ENCODE measurements at regions not wholly inside any gene's neighbourhood (a gene's known extent, or its start where the extent isn't known, plus 50 kb on each side); places are given as distances from the start of the nearest gene placed in this dataset.

DNA sequence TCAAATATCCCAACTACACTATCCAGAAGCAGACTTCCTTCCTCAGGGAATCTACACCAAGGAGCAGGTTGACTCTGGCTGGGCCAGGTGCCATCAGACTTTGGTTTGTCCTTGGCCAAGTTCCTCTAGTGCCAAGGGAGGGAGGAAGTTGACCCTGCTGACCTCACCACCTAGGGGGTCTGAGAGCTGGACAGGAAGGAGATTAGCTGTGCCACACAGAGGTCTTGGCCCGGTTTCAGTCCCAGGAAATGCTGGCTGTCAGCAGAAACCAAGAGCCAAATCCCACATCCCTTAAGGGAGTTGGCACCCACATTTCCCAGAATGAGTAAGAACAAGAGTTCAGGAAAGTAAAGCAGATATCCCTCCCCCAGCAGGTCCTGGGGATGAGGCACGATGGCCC is 178.2 kb downstream of the SALL1 start:
- peaks cover 20% of the 10 kb centered on the region for H3K9me3 Mint-ChIP-seq
- TF ChIP-seq, protein P1, sequence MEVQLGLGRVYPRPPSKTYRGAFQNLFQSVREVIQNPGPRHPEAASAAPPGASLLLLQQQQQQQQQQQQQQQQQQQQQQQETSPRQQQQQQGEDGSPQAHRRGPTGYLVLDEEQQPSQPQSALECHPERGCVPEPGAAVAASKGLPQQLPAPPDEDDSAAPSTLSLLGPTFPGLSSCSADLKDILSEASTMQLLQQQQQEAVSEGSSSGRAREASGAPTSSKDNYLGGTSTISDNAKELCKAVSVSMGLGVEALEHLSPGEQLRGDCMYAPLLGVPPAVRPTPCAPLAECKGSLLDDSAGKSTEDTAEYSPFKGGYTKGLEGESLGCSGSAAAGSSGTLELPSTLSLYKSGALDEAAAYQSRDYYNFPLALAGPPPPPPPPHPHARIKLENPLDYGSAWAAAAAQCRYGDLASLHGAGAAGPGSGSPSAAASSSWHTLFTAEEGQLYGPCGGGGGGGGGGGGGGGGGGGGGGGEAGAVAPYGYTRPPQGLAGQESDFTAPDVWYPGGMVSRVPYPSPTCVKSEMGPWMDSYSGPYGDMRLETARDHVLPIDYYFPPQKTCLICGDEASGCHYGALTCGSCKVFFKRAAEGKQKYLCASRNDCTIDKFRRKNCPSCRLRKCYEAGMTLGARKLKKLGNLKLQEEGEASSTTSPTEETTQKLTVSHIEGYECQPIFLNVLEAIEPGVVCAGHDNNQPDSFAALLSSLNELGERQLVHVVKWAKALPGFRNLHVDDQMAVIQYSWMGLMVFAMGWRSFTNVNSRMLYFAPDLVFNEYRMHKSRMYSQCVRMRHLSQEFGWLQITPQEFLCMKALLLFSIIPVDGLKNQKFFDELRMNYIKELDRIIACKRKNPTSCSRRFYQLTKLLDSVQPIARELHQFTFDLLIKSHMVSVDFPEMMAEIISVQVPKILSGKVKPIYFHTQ (CRISPR knock-in tag; IDR thresholded peaks at IDR 0.05) = no peak
- TF ChIP-seq KAT7 (CRISPR knock-in tag; IDR thresholded peaks at IDR 0.05; ENCODE audit: borderline replicate concordance) (no peak), ZNF263 (CRISPR knock-in tag; IDR thresholded peaks at IDR 0.05; ENCODE audit: low read depth) (no peak), PRRX2 (CRISPR knock-in tag; IDR thresholded peaks at IDR 0.05) (no peak), MYBL2 (CRISPR knock-in tag; IDR thresholded peaks at IDR 0.05) (no peak)
- TF ChIP-seq, protein P2, sequence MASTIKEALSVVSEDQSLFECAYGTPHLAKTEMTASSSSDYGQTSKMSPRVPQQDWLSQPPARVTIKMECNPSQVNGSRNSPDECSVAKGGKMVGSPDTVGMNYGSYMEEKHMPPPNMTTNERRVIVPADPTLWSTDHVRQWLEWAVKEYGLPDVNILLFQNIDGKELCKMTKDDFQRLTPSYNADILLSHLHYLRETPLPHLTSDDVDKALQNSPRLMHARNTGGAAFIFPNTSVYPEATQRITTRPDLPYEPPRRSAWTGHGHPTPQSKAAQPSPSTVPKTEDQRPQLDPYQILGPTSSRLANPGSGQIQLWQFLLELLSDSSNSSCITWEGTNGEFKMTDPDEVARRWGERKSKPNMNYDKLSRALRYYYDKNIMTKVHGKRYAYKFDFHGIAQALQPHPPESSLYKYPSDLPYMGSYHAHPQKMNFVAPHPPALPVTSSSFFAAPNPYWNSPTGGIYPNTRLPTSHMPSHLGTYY (CRISPR knock-in tag; IDR thresholded peaks at IDR 0.05) = no peak
- TF ChIP-seq, protein P3, sequence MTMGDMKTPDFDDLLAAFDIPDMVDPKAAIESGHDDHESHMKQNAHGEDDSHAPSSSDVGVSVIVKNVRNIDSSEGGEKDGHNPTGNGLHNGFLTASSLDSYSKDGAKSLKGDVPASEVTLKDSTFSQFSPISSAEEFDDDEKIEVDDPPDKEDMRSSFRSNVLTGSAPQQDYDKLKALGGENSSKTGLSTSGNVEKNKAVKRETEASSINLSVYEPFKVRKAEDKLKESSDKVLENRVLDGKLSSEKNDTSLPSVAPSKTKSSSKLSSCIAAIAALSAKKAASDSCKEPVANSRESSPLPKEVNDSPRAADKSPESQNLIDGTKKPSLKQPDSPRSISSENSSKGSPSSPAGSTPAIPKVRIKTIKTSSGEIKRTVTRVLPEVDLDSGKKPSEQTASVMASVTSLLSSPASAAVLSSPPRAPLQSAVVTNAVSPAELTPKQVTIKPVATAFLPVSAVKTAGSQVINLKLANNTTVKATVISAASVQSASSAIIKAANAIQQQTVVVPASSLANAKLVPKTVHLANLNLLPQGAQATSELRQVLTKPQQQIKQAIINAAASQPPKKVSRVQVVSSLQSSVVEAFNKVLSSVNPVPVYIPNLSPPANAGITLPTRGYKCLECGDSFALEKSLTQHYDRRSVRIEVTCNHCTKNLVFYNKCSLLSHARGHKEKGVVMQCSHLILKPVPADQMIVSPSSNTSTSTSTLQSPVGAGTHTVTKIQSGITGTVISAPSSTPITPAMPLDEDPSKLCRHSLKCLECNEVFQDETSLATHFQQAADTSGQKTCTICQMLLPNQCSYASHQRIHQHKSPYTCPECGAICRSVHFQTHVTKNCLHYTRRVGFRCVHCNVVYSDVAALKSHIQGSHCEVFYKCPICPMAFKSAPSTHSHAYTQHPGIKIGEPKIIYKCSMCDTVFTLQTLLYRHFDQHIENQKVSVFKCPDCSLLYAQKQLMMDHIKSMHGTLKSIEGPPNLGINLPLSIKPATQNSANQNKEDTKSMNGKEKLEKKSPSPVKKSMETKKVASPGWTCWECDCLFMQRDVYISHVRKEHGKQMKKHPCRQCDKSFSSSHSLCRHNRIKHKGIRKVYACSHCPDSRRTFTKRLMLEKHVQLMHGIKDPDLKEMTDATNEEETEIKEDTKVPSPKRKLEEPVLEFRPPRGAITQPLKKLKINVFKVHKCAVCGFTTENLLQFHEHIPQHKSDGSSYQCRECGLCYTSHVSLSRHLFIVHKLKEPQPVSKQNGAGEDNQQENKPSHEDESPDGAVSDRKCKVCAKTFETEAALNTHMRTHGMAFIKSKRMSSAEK (CRISPR knock-in tag; IDR thresholded peaks at IDR 0.05; ENCODE audit: borderline replicate concordance) = no peak
- TF ChIP-seq, protein P4, sequence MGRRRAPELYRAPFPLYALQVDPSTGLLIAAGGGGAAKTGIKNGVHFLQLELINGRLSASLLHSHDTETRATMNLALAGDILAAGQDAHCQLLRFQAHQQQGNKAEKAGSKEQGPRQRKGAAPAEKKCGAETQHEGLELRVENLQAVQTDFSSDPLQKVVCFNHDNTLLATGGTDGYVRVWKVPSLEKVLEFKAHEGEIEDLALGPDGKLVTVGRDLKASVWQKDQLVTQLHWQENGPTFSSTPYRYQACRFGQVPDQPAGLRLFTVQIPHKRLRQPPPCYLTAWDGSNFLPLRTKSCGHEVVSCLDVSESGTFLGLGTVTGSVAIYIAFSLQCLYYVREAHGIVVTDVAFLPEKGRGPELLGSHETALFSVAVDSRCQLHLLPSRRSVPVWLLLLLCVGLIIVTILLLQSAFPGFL (CRISPR knock-in tag; IDR thresholded peaks at IDR 0.05; ENCODE audit: borderline replicate concordance) = no peak
- TF ChIP-seq, protein P5, sequence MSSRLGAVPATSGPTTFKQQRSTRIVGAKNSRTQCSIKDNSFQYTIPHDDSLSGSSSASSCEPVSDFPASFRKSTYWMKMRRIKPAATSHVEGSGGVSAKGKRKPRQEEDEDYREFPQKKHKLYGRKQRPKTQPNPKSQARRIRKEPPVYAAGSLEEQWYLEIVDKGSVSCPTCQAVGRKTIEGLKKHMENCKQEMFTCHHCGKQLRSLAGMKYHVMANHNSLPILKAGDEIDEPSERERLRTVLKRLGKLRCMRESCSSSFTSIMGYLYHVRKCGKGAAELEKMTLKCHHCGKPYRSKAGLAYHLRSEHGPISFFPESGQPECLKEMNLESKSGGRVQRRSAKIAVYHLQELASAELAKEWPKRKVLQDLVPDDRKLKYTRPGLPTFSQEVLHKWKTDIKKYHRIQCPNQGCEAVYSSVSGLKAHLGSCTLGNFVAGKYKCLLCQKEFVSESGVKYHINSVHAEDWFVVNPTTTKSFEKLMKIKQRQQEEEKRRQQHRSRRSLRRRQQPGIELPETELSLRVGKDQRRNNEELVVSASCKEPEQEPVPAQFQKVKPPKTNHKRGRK (CRISPR knock-in tag; IDR thresholded peaks at IDR 0.05; ENCODE audit: borderline replicate concordance) = no peak
- TF ChIP-seq, protein P6, sequence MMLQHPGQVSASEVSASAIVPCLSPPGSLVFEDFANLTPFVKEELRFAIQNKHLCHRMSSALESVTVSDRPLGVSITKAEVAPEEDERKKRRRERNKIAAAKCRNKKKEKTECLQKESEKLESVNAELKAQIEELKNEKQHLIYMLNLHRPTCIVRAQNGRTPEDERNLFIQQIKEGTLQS (CRISPR knock-in tag; conservative IDR thresholded peaks at IDR 0.05) = no peak
- POLR2A ChIA-PET = no interaction called here

DNA sequence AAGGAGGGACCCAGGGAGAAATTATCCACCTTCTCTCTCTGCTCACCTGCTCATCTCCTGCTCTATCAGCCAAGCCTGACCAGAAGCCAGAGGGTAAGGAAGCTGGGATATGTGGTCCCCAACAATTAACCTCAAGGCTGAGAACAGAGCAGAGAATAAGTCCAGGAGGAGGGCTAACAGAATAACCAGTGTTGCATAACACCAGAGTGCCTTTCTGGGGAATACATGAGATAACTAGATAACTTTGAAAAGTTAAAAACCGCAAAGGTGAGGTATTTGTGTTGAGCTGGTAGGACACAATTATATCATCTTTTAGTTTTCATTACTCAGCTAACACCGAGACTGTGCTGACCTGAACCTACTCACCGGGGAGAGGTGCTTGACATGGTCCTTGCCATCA is 180.8 kb downstream of the SALL1 start:
- peaks cover 20% of the 10 kb centered on the region for H3K9me3 Mint-ChIP-seq
- no peak for DNase-seq (ENCODE audit: low spot score)
- CTCF ChIA-PET = interaction anchor here (1.3 kb wide), 1 partner anchor 10 kb away, joined by 3 read pairs; no protein-coding TSS in a partner anchor
- H3K4me1 Mint-ChIP-seq = no peaks in the 10 kb centered on the region
- ATAC-seq = no peak
- peaks cover 7% of the 10 kb centered on the region for H3K36me3 Mint-ChIP-seq
- no peak overlapping the region for H3K27ac Mint-ChIP-seq
- no peak overlapping the region for H3K4me3 Mint-ChIP-seq
- POLR2A ChIA-PET = no interaction called here
- no peak for TF ChIP-seq TEAD4 (CRISPR knock-in tag; IDR thresholded peaks at IDR 0.05)
- TF ChIP-seq NFATC4 (CRISPR knock-in tag; IDR thresholded peaks at IDR 0.05) = no peak
- no peak for TF ChIP-seq ZNF138 (CRISPR knock-in tag; conservative IDR thresholded peaks at IDR 0.05)
- H3K27me3 Mint-ChIP-seq (ENCODE audit: low read depth) = peaks cover 2% of the 10 kb centered on the region; the same call in 1 of the 2 replicates

More for the DNA sequence above, 178.2 kb downstream of the SALL1 start:
- ATAC-seq = no peak
- H3K4me1 Mint-ChIP-seq = no peaks in the 10 kb centered on the region
- H3K27me3 Mint-ChIP-seq (ENCODE audit: low read depth) = peaks cover 2% of the 10 kb centered on the region; the same call in 1 of the 2 replicates
- H3K27ac Mint-ChIP-seq = no peak overlapping the region
- no peak overlapping the region for H3K4me3 Mint-ChIP-seq
- CTCF ChIA-PET = no interaction called here
- H3K36me3 Mint-ChIP-seq = peaks cover 7% of the 10 kb centered on the region
- no peak for DNase-seq (ENCODE audit: low spot score)

All from WTC11 (cell line).